B cell (primary cell): ENCODE measurements at regions not wholly inside any gene's neighbourhood (a gene's known extent, or its start where the extent isn't known, plus 50 kb on each side); places are given as distances from the start of the nearest gene placed in this dataset.

Experiments used
- EZH2 ChIP-seq: IDR thresholded peaks from 2 replicates; pipeline ENCODE4 v1.6.1; 2012; ENCODE audit warnings: borderline replicate concordance, low read depth, mild to moderate bottlenecking, moderate library complexity, low read length; ENCODE audit not compliant: insufficient read depth, poor library complexity, severe bottlenecking
- TF ChIP-seq, protein P1 (sequence below): fragments of 200-600 bp; IDR thresholded peaks from one replicate; pipeline ENCODE4 v1.8.0; 2022; ENCODE audit warnings: antibody characterized with exemption, mild to moderate bottlenecking

DNA sequence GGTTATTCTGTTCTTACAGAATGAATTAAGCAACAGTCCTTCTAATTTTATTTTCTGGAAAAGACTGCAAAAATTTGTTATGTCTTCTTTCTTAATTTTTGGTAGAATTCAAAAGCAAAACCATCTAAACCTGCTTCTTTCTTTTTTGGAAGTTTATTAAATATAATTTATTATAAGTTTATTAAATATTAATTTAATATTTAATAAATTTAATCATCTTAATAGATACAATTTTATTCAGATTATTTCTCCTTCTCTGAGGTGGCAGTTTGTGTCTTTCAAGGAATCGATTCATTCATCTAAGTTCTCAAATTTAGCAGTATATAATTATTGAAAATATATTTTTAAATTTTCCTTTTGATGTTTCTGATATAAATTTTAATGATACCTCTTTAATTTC is 837.5 kb upstream of the LRRC4C start:
- TF ChIP-seq, protein P1, sequence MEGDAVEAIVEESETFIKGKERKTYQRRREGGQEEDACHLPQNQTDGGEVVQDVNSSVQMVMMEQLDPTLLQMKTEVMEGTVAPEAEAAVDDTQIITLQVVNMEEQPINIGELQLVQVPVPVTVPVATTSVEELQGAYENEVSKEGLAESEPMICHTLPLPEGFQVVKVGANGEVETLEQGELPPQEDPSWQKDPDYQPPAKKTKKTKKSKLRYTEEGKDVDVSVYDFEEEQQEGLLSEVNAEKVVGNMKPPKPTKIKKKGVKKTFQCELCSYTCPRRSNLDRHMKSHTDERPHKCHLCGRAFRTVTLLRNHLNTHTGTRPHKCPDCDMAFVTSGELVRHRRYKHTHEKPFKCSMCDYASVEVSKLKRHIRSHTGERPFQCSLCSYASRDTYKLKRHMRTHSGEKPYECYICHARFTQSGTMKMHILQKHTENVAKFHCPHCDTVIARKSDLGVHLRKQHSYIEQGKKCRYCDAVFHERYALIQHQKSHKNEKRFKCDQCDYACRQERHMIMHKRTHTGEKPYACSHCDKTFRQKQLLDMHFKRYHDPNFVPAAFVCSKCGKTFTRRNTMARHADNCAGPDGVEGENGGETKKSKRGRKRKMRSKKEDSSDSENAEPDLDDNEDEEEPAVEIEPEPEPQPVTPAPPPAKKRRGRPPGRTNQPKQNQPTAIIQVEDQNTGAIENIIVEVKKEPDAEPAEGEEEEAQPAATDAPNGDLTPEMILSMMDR: no peak
- no peak for TF ChIP-seq EZH2
